H54 (cell line): ENCODE measurements at regions not wholly inside any gene's neighbourhood (a gene's known extent, or its start where the extent isn't known, plus 50 kb on each side); places are given as distances from the start of the nearest gene placed in this dataset.

Source experiments
- DNase-seq: peaks from one replicate; pipeline ENCODE4 v3.0.0; 2011; ENCODE audit warnings: low spot score, mixed read lengths; ENCODE audit not compliant: insufficient read length
- FAIRE-seq: peaks from 3 replicates; lab custom pipeline; 2011; peaks lifted over from hg19 to GRCh38; lab: Jason Lieb, UNC
- POLR2A ChIP-seq: IDR thresholded peaks from 2 replicates; pipeline ENCODE4 v1.6.1; 2011; ENCODE audit warnings: low read depth, mild to moderate bottlenecking, low read length

DNA sequence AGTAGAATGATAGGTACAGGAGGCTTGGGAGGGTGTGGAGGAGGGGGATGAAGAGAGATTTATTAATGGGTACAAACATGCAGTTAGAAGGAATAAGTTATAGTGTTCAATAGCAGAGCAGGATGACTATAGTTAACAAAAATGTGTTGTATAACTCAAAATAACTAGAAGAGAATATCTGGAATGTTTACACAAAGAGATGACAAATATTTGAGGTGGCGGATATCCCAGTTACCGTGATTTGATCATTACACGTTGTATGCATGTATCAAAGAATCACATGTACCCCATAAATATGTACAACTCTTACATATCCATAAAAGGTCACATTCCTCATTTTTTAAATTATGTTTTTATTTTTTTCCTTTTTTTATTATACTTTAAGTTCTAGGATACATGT lies 456.6 kb downstream of the MAGEB5 start:
- FAIRE-seq: no peak
- no peak for DNase-seq
- no peak for TF ChIP-seq POLR2A

GRCh38 chrX:26670521-26670920 lies 454.6 kb downstream of the MAGEB5 start:
- FAIRE-seq: no peak
- TF ChIP-seq POLR2A: no peak
- DNase-seq: no peak

DNA sequence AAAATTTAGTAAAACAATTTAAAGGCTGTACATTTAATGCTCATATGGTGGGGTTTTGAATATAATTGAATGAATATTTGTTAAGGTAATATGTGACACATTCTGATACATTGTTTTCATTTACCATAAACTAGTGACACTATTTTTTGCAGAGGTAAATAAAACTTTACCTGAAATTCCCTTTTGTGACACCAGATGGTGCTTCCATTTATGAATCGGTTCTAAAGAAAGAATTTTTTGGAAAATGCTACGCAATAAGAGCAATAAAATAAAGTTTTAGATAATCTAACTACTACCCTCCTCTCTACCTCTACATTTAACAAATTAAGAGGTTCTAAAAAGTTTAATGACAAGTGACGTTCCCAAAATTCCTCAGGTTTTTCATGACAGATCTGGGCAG lies 448.9 kb downstream of the MAGEB5 start:
- no peak for TF ChIP-seq POLR2A
- no peak for DNase-seq
- FAIRE-seq: no peak

DNA sequence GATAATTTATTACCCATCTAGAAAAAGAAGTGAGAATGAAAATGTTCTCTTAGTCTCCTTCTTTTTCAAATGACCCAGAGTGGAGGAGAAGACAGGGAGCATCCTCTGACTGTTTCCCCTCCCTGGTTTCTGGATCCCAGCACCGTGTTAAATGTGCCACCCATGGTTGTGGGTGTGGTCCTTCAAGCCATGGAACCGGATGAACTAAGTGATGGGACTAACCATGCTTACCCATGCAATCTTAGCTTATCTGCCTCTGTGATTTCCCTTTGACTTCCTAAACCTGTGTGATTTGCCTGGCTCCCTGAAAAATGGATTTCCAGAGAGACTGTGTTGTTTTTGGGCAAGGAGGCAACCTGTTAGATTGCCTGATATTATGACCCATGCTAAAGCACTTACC lies 437.1 kb downstream of the MAGEB5 start:
- no peak for DNase-seq
- FAIRE-seq: no peak
- TF ChIP-seq POLR2A: no peak

DNA sequence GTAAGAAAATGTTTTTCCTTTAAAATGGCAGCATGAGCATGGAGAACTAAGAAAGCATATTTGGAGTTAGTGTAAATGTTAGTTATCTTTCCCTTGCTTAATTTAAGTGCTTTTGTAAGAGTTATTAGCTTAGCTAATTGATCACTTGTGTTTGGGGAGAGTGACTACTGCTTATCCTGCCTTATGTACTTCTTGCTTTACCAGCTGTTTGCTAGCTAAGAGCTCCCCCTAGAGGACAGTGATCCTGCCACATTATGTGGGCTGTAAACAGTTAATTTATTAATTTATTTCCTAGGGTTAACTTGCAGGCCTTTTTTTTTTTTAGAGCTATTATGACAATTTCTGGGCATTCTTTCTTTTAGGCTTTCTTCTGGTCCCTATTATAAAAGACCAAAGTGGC lies 435.8 kb downstream of the MAGEB5 start:
- FAIRE-seq: no peak
- no peak for DNase-seq
- TF ChIP-seq POLR2A: no peak

- no peak for TF ChIP-seq POLR2A
- FAIRE-seq (no peak), DNase-seq (no peak)
These were observed 433.6 kb downstream of the MAGEB5 start for GRCh38 chrX:26649534-26649933.

- FAIRE-seq (no peak), DNase-seq (no peak)
- TF ChIP-seq POLR2A: no peak
These were observed 415.4 kb downstream of the MAGEB5 start for GRCh38 chrX:26631385-26631784.

- FAIRE-seq: no peak
- TF ChIP-seq POLR2A: no peak
- no peak for DNase-seq
These were observed 398.0 kb downstream of the MAGEB5 start for GRCh38 chrX:26613956-26614355.

- no peak for TF ChIP-seq POLR2A
- DNase-seq (no peak), FAIRE-seq (no peak)
These were observed 391.0 kb downstream of the MAGEB5 start for GRCh38 chrX:26606971-26607370.

- FAIRE-seq (no peak), DNase-seq (no peak)
- no peak for TF ChIP-seq POLR2A
These were observed 382.0 kb downstream of the MAGEB5 start for GRCh38 chrX:26597981-26598380.

DNA sequence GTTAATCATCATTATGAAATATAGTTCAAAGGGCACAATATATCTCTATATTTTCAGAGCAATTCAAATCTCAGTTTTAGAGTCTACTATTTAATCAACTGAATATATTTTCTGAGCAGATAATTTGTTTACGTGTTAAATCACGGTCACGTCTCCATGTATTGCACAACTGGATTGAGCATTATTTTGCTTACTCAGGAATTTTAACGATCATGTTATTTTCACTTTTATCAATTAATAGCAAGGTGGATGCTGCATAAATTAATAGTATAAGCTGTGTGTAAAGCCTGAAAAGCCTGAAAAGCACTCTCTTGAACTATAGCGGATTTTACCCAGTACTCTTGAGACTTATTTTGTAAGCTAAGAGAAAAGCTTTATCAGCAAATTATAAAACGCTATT lies 374.9 kb downstream of the MAGEB5 start:
- no peak for TF ChIP-seq POLR2A
- FAIRE-seq (no peak), DNase-seq (no peak)

DNA sequence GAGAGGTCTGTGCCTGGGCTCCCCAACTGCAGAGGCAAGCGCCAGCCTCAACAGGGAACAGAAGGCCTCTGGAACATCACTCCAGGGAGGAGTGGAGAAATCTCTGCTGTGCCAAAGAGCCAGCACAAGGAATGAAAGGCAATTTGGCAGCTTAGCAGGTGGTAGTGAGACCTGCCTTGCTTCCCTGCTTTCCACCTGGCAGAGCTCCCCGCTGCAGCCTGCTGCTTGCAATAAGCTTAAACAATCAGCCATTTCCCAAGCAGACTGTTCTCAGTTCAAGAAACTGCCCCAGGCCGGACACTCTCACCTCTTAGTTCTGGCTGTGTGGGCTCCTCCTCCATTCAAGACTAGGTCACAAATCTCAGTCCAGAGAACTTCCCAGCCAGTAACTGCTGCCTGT lies 370.6 kb downstream of the MAGEB5 start:
- DNase-seq (no peak), FAIRE-seq (no peak)
- no peak for TF ChIP-seq POLR2A

DNA sequence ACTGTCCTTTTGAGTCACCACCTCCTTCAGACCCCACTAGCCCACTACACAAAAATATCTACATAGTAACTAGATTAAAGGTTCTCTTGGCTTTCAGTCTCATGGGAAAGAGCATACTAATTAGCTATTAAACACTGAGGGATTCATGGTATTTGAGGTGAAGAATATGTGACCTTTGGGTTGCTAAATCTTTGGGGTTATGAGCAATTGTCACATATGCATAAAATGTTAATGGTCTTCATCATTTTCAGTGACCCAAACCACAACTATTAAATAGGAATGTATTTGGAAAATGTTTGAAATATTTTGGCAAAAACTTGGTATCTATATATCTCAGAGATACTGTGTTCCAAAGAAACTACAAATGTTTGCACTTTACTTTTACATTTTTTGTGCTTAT lies 365.1 kb downstream of the MAGEB5 start:
- TF ChIP-seq POLR2A: no peak
- DNase-seq (no peak), FAIRE-seq (no peak)

DNA sequence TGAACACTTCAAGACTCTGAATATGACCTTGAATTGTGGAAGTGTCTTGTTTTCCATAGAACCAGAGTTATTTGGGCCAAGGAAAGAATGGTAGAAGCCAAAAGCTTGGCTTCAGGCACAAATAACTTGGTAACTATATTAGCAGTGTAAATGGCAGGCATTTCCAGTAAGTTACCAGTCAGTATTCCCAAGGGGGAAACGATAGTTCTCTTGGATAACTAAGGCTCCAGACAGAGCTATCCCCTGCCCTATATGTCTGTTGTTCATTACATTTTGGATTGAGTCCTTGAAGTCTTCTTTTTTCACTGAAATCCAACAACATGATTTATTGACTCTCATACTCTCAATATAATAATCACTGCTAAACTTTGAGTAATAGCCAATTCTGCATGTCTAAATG lies 364.1 kb downstream of the MAGEB5 start:
- no peak for TF ChIP-seq POLR2A
- DNase-seq (no peak), FAIRE-seq (no peak)

DNA sequence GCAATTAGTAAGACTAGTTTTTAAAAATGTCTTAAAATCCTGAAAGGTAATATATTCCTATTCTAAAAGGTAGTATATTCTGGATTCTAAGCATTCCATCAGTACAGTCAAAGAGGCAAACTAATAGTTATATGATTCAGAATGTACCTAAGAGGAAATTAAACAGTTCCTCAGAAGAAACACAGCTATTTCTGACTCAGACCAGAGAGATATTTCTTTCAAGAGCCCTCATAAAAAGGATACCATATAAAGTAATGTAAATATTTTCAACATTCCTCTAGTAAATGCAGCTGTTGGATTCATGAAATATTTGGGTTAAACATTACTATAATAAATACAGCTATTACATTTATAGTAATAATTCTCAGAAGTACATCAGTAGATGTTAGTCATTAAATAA lies 358.3 kb downstream of the MAGEB5 start:
- FAIRE-seq (no peak), DNase-seq (no peak)
- no peak for TF ChIP-seq POLR2A

GRCh38 chrX:26562156-26562555 lies 346.2 kb downstream of the MAGEB5 start:
- no peak for FAIRE-seq
- no peak for TF ChIP-seq POLR2A

More at GRCh38 chrX:26562156-26562555, 346.2 kb downstream of the MAGEB5 start:
- no peak for DNase-seq
